ENCODE measurements at regions not wholly inside any gene's neighbourhood (a gene's known extent, or its start where the extent isn't known, plus 50 kb on each side); places are given as distances from the start of the nearest gene placed in this dataset.

DNA sequence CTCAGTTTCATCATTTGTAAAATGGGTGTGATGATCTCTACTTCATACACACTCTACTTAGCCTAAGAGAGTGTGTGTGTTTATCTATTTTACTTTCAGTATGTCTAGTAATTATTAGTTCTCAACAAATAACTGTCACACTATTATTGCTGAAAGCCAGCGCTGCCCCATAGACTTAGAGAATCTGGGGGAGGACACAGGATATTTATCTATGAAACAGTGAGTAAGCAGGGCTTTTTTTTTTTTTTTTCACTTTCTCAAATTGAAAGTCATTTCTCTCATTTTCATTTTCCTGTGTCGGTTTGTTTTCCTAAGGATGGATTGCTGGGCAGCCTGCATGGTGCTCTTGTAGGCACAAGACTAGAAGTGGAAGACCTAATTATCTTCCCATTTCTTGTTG is 248.4 kb upstream of the RPS23 start:
- Histone ChIP-seq H3K9me3 (ENCODE audit: low read depth) (no peaks in the 10 kb centered on the region), H3K27me3 (no peaks in the 10 kb centered on the region), H3K4me3 (no peak overlapping the region), H3K36me3 (no peaks in the 10 kb centered on the region), H3K27ac (no peak overlapping the region), H3K4me1 (ENCODE audit: low read depth) (peaks cover 5% of the 10 kb centered on the region)
- TF ChIP-seq, protein P1, sequence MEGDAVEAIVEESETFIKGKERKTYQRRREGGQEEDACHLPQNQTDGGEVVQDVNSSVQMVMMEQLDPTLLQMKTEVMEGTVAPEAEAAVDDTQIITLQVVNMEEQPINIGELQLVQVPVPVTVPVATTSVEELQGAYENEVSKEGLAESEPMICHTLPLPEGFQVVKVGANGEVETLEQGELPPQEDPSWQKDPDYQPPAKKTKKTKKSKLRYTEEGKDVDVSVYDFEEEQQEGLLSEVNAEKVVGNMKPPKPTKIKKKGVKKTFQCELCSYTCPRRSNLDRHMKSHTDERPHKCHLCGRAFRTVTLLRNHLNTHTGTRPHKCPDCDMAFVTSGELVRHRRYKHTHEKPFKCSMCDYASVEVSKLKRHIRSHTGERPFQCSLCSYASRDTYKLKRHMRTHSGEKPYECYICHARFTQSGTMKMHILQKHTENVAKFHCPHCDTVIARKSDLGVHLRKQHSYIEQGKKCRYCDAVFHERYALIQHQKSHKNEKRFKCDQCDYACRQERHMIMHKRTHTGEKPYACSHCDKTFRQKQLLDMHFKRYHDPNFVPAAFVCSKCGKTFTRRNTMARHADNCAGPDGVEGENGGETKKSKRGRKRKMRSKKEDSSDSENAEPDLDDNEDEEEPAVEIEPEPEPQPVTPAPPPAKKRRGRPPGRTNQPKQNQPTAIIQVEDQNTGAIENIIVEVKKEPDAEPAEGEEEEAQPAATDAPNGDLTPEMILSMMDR (IDR thresholded peaks at IDR 0.05; ENCODE audit: low read depth, low read length): no peak
- DNase-seq (ENCODE audit: low read depth in 1 of 2, low spot score in 1 of 2): no peak

DNA sequence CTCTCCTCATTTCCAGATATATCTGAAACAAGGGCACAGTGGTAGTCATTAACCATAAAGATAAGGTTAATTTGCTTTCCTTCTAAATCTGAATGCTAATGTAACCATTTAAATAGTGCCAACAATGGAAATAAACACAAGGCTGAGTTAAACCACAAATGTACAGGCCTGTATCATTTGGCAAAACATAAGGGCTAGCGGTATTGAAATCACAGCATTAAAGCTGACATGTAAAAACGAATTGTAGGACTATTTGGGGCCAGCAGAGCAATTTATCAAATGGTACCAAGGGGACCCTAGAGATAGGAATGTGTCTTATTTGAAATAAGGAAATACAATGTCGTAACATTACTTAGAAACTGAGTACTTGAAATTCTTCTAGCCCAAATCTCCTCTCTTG is 247.5 kb upstream of the RPS23 start:
- Histone ChIP-seq H3K27me3 (no peaks in the 10 kb centered on the region), H3K36me3 (no peaks in the 10 kb centered on the region), H3K4me3 (no peak overlapping the region), H3K9me3 (ENCODE audit: low read depth) (no peaks in the 10 kb centered on the region), H3K27ac (no peak overlapping the region), H3K4me1 (ENCODE audit: low read depth) (peaks cover 5% of the 10 kb centered on the region)
- DNase-seq (ENCODE audit: low read depth in 1 of 2, low spot score in 1 of 2): peak in 1 of 2 donors; percentile 19
- TF ChIP-seq, protein P1 (IDR thresholded peaks at IDR 0.05; ENCODE audit: low read depth, low read length): no peak

DNA sequence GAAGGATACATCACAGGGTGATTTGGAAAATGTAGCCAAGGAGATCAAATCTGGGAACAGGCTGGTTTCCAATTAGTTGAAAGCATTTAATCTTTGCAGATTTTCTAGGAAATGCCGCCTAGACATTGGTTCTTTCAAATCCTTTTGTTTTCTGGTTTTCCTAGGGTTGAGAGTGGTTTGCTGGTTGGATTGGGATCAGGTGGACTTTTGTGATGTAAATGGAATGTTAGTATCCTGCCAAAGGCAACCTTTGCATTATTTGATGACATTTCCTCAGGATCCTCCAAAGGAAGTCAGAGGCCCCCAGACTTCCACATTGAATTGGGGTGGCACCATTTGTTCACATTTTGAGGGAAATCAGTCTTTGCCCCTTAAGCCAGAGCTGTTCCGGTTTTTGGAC is 245.5 kb upstream of the RPS23 start:
- no peaks in the 10 kb centered on the region for H3K27me3 ChIP-seq
- no peaks in the 10 kb centered on the region for H3K36me3 ChIP-seq
- peaks cover 5% of the 10 kb centered on the region for H3K4me1 ChIP-seq (ENCODE audit: low read depth)
- no peak overlapping the region for H3K27ac ChIP-seq
- TF ChIP-seq, protein P1 (IDR thresholded peaks at IDR 0.05; ENCODE audit: low read depth, low read length): no peak
- no peak for DNase-seq (ENCODE audit: low read depth in 1 of 2, low spot score in 1 of 2)
- H3K9me3 ChIP-seq (ENCODE audit: low read depth): no peaks in the 10 kb centered on the region
- H3K4me3 ChIP-seq: no peak overlapping the region

DNA sequence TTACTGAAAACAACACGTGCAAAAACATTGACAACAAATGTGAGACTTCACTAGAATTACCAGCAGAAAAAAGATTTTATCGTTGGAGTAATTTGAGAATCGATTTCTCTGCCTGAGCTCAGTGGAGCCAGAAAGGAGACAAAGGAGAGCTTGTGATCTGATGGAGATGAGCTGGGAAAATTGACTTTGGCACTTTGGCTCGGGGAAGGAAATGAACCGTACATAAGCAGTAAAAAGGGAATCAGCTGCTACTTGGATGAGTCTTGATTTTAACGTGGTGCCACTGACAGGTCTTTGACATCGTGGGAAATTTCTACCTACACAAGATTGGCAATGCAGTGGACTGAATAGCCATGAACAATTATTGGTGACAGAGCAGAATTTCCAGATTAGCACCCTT is 244.7 kb upstream of the RPS23 start:
- Histone ChIP-seq H3K4me3 (no peak overlapping the region), H3K27ac (no peak overlapping the region), H3K9me3 (ENCODE audit: low read depth) (no peaks in the 10 kb centered on the region), H3K27me3 (no peaks in the 10 kb centered on the region), H3K4me1 (ENCODE audit: low read depth) (peaks cover 5% of the 10 kb centered on the region), H3K36me3 (no peaks in the 10 kb centered on the region)
- DNase-seq (ENCODE audit: low read depth in 1 of 2, low spot score in 1 of 2): no peak
- TF ChIP-seq, protein P1 (IDR thresholded peaks at IDR 0.05; ENCODE audit: low read depth, low read length): no peak

DNA sequence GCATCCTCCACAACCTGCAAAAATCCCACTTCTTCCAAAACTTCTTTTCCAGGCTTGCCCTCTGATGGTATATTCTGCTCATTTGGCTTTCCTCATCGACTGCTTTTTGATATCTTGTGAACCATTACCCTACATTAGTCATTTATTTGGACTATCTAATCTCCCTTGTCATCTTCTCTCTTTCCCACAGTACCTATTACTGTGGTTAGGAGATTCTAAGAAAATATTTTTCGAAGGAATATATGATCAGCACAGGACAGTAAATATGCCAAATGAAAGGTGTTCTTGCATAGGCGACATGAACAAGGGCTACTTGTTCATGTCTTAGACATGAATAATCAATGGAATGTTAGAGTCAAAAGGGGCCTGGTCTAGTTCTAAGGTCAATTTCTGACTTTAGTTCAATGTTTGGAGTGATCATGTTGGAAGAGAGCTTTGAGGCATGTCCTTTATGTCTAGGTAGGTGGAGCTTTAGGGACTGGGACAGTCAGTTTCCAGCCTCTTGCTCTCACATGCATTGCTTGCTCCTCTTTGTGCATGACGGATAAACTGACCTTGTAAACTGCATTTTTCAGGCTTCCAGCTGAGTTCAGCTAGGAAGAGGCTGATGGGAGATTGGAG is 243.4 kb upstream of the RPS23 start:
- no peaks in the 10 kb centered on the region for H3K9me3 ChIP-seq (ENCODE audit: low read depth)
- TF ChIP-seq, protein P1 (IDR thresholded peaks at IDR 0.05; ENCODE audit: low read depth, low read length): no peak
- H3K27ac ChIP-seq: no peak overlapping the region
- DNase-seq (ENCODE audit: low read depth in 1 of 2, low spot score in 1 of 2): no peak
- no peak overlapping the region for H3K4me3 ChIP-seq
- no peaks in the 10 kb centered on the region for H3K36me3 ChIP-seq
- H3K27me3 ChIP-seq: no peaks in the 10 kb centered on the region
- H3K4me1 ChIP-seq (ENCODE audit: low read depth): peaks cover 5% of the 10 kb centered on the region

Data from cardiac muscle cell (in vitro differentiated cells and primary cell).